CD14-positive monocyte (primary cell): ENCODE measurements at regions not wholly inside any gene's neighbourhood (a gene's known extent, or its start where the extent isn't known, plus 50 kb on each side); places are given as distances from the start of the nearest gene placed in this dataset.

Experiments
- DNase-seq, 3 donors: peaks; one replicate each; pipeline ENCODE4 v3.0.0-alpha.2; 2011 to 2022
- H2AFZ ChIP-seq: 2 replicates; pipeline ENCODE4 v1.6.0; 2012; ENCODE audit warnings: mild to moderate bottlenecking, low read depth, low read length, inconsistent platforms; ENCODE audit not compliant: insufficient read depth, poor library complexity, severe bottlenecking
- H3K27ac ChIP-seq, 2 donors: 1 replicate in 1 of 2; 2 replicates in 1 of 2; pipeline ENCODE4 v1.5.1; 2012 to 2013; ENCODE audit warnings: low read length in 2 of 2, control low read depth in 1 of 2, inconsistent platforms in 1 of 2, low read depth in 1 of 2, mild to moderate bottlenecking in 1 of 2
- H3K27me3 ChIP-seq, 2 donors: one replicate each; pipeline versions ENCODE4 v1.6.0 to v1.6.1; 2011 to 2013; ENCODE audit warnings: low read length in 2 of 2; ENCODE audit not compliant: control insufficient read depth in 2 of 2, insufficient read depth in 2 of 2
- H3K36me3 ChIP-seq, 2 donors: replicated peaks in 1 of 2; 1 replicate in 1 of 2; 2 replicates in 1 of 2; pipeline versions ENCODE4 v1.5.1 to v1.6.1; 2012 to 2013; ENCODE audit warnings: low read length in 2 of 2, control low read depth in 1 of 2, inconsistent platforms in 1 of 2, mild to moderate bottlenecking in 1 of 2; ENCODE audit not compliant: insufficient read depth in 2 of 2, control insufficient read depth in 1 of 2
- H3K4me1 ChIP-seq, 2 donors: 1 replicate in 1 of 2; 2 replicates in 1 of 2; pipeline versions ENCODE4 v1.5.1 to v1.6.1; 2012 to 2013; ENCODE audit warnings: low read length in 2 of 2, control low read depth in 1 of 2, inconsistent platforms in 1 of 2, mild to moderate bottlenecking in 1 of 2, moderate library complexity in 1 of 2; ENCODE audit not compliant: insufficient read depth in 2 of 2, control insufficient read depth in 1 of 2
- H3K4me2 ChIP-seq: replicated peaks from 2 replicates; pipeline ENCODE3; 2012; ENCODE audit warnings: low read length, moderate library complexity, mild to moderate bottlenecking; ENCODE audit not compliant: poor library complexity, severe bottlenecking; ENCODE audit errors: extremely low read depth
- H3K4me3 ChIP-seq, 3 experiments: fragments of 200-600 bp in 1 of 3; sonication (generic) in 1 of 3; replicated peaks in 1 of 3; 1 replicate in 2 of 3; 2 replicates in 1 of 3; pipeline ENCODE4 v1.5.1; 2011 to 2013; ENCODE audit warnings: low read length in 3 of 3, mild to moderate bottlenecking in 3 of 3, control low read depth in 2 of 3, low read depth in 2 of 3, inconsistent platforms in 1 of 3, moderate library complexity in 1 of 3
- H3K79me2 ChIP-seq: 2 replicates; pipeline ENCODE4 v1.6.0; 2012; ENCODE audit warnings: mild to moderate bottlenecking, control low read depth, inconsistent platforms, low read length, moderate library complexity; ENCODE audit not compliant: insufficient read depth
- H3K9ac ChIP-seq: 2 replicates; pipeline ENCODE4 v1.6.0; 2017; ENCODE audit warnings: low read length, mild to moderate bottlenecking; ENCODE audit not compliant: insufficient read depth, poor library complexity, severe bottlenecking
- H3K9me3 ChIP-seq, 2 donors: replicated peaks in 1 of 2; 1 replicate in 1 of 2; 2 replicates in 1 of 2; pipeline versions ENCODE4 v1.5.1 to v1.6.1; 2012 to 2013; ENCODE audit warnings: low read length in 2 of 2, control low read depth in 1 of 2; ENCODE audit not compliant: control insufficient read depth in 1 of 2, insufficient read depth in 1 of 2
- H4K20me1 ChIP-seq: 2 replicates; pipeline ENCODE4 v1.6.0; 2012; ENCODE audit warnings: mild to moderate bottlenecking, low read length, control low read depth, moderate library complexity; ENCODE audit not compliant: insufficient read depth
- H3K27ac Mint-ChIP-seq, 7 donors: one replicate each; pipeline ENCODE4 v1.8.0; 2020; ENCODE audit warnings: mild to moderate bottlenecking in 7 of 7, mixed read lengths in 7 of 7, moderate library complexity in 6 of 7, inconsistent platforms in 2 of 7
- H3K27me3 Mint-ChIP-seq, 3 donors: one replicate each; pipeline ENCODE4 v1.8.0; 2021 to 2022; ENCODE audit warnings: low read depth in 3 of 3, mild to moderate bottlenecking in 3 of 3, mixed read lengths in 3 of 3, moderate library complexity in 3 of 3, inconsistent platforms in 1 of 3
- H3K36me3 Mint-ChIP-seq, 2 donors: one replicate each; pipeline ENCODE4 v1.8.0; 2020; ENCODE audit warnings: mixed read lengths in 2 of 2, inconsistent platforms in 1 of 2, mild to moderate bottlenecking in 1 of 2
- H3K4me1 Mint-ChIP-seq: one replicate; pipeline ENCODE4 v1.8.0; 2020; ENCODE audit warnings: mild to moderate bottlenecking, mixed read lengths
- H3K4me3 Mint-ChIP-seq, 2 donors: one replicate each; pipeline ENCODE4 v1.8.0; 2020; ENCODE audit warnings: mild to moderate bottlenecking in 2 of 2, mixed read lengths in 2 of 2, moderate library complexity in 1 of 2
- H3K9me3 Mint-ChIP-seq, 7 donors: one replicate each; pipeline ENCODE4 v1.8.0; 2020 to 2022; ENCODE audit warnings: mixed read lengths in 7 of 7, mild to moderate bottlenecking in 6 of 7, moderate library complexity in 6 of 7, inconsistent platforms in 2 of 7
- CTCF ChIP-seq: fragments of 200-600 bp; IDR thresholded peaks from one replicate; pipeline ENCODE4 v1.8.0; 2022; ENCODE audit warnings: antibody characterized with exemption, mild to moderate bottlenecking
- WGBS: methylation state at CpG from one replicate; pipeline ENCODE4 v1.1.5; 2013; ENCODE audit warnings: missing lambda C conversion rate; ENCODE audit not compliant: insufficient coverage; 5-methylcytosine and 5-hydroxymethylcytosine counted together
- intact Hi-C, 2 donors: fragments of 100-400 bp; cut with micrococcal nuclease; formaldehyde crosslinking; loops; one replicate each; pipeline versions ENCODE4 v1.15.0 to v1.15.1; 2023

- no peak for DNase-seq
- Mint-ChIP-seq H3K9me3 (peaks cover 0 to 6% (median 3%) of the 10 kb centered on the region in 7 donors), H3K27me3 (peaks cover 4 to 12% (median 6%) of the 10 kb centered on the region in 3 donors), H3K4me3 (no peak overlapping the region), H3K27ac (no peak overlapping the region), H3K36me3 (no peaks in the 10 kb centered on the region), H3K4me1 (no peaks in the 10 kb centered on the region)
- TF ChIP-seq CTCF = no peak
- intact Hi-C loops = no loop called here
- Histone ChIP-seq H3K36me3 (no peaks in the 10 kb centered on the region), H3K9ac (no peak overlapping the region), H4K20me1 (no peaks in the 10 kb centered on the region), H3K27me3 (peaks cover 0 to 2% of the 10 kb centered on the region in 2 donors), H3K79me2 (no peaks in the 10 kb centered on the region), H3K27ac (no peak overlapping the region), H3K4me2 (no peak overlapping the region), H2AFZ (no peak overlapping the region), H3K9me3 (no peaks in the 10 kb centered on the region), H3K4me1 (no peaks in the 10 kb centered on the region), H3K4me3 (no peak overlapping the region)
- WGBS = no CpG with 5 or more reads among the region's 1 CpG
These were observed 182.2 kb downstream of the SREK1 start for GRCh38 chr5:66326276-66326675.

- H3K4me1 ChIP-seq = no peaks in the 10 kb centered on the region
- H3K9me3 ChIP-seq = no peaks in the 10 kb centered on the region
- Mint-ChIP-seq H3K9me3 (peaks cover 0 to 9% (median 3%) of the 10 kb centered on the region in 7 donors), H3K27ac (no peak overlapping the region), H3K4me3 (no peak overlapping the region), H3K36me3 (no peaks in the 10 kb centered on the region), H3K4me1 (no peaks in the 10 kb centered on the region), H3K27me3 (peaks cover 4 to 12% (median 4%) of the 10 kb centered on the region in 3 donors)
- no peak overlapping the region for H3K9ac ChIP-seq
- intact Hi-C loops = no loop called here
- H3K4me3 ChIP-seq = no peak overlapping the region
- no peaks in the 10 kb centered on the region for H3K79me2 ChIP-seq
- DNase-seq = no peak
- no peak overlapping the region for H2AFZ ChIP-seq
- H3K27me3 ChIP-seq = no peaks in the 10 kb centered on the region
- no peak overlapping the region for H3K4me2 ChIP-seq
- H3K27ac ChIP-seq = no peak overlapping the region
- no peaks in the 10 kb centered on the region for H3K36me3 ChIP-seq
- no peaks in the 10 kb centered on the region for H4K20me1 ChIP-seq
- TF ChIP-seq CTCF = no peak
- WGBS = 95% methylated on average over 2 of the region's 2 CpGs
These were observed 182.9 kb downstream of the SREK1 start for GRCh38 chr5:66327008-66327407.
